M059J (cell line): ENCODE measurements at regions not wholly inside any gene's neighbourhood (a gene's known extent, or its start where the extent isn't known, plus 50 kb on each side); places are given as distances from the start of the nearest gene placed in this dataset.
"Not testable (repeated sequence)": the region's sequence is repeated elsewhere in the genome, so short reads cannot be mapped to it uniquely, and the experiment has no call there.

ENCODE experiments used
- DNase-seq: peaks from one replicate; pipeline ENCODE4 v3.0.0-alpha.2; 2012; ENCODE audit warnings: low read depth

GRCh38 chr1:163472651-163473248 is 151.0 kb downstream of the NUF2 start:
- DNase-seq = no peak

GRCh38 chr1:163477276-163477830 is 155.6 kb downstream of the NUF2 start:
- DNase-seq = no peak

GRCh38 chr1:163498391-163499330 is 176.9 kb downstream of the NUF2 start:
- DNase-seq = not testable (repeated sequence)

- DNase-seq = no peak
Measured at GRCh38 chr1:163504331-163504978, 182.7 kb downstream of the NUF2 start.

GRCh38 chr1:163509114-163509513 is 187.4 kb downstream of the NUF2 start:
- DNase-seq = peak; percentile 1

- no peak for DNase-seq
Measured at GRCh38 chr1:163512349-163512989, 190.7 kb downstream of the NUF2 start.

GRCh38 chr1:163523375-163524029 is 201.7 kb downstream of the NUF2 start:
- no peak for DNase-seq

GRCh38 chr1:163528710-163529348 is 207.1 kb downstream of the NUF2 start:
- peak; percentile 20 for DNase-seq

- DNase-seq = no peak
Measured at GRCh38 chr1:163531345-163531744, 209.6 kb downstream of the NUF2 start.

- DNase-seq = no peak
Measured at GRCh38 chr1:163535401-163535800, 213.6 kb downstream of the NUF2 start.

- peak; percentile 18 for DNase-seq
Measured at GRCh38 chr1:163535807-163536206, 214.1 kb downstream of the NUF2 start.

GRCh38 chr1:163537809-163538208 is 216.1 kb downstream of the NUF2 start:
- DNase-seq = no peak

- no peak for DNase-seq
Measured at GRCh38 chr1:163538667-163539066, 216.9 kb downstream of the NUF2 start.

- no peak for DNase-seq
Measured at GRCh38 chr1:163540727-163541126, 219.0 kb downstream of the NUF2 start.

- no peak for DNase-seq
Measured at GRCh38 chr1:163544441-163544840, 222.7 kb downstream of the NUF2 start.

GRCh38 chr1:163558162-163558561 is 236.4 kb downstream of the NUF2 start:
- DNase-seq = no peak

GRCh38 chr1:163561580-163562295 is 240.0 kb downstream of the NUF2 start:
- peak; percentile 5 for DNase-seq

- no peak for DNase-seq
Measured at GRCh38 chr1:163562355-163562754, 240.6 kb downstream of the NUF2 start.

- DNase-seq = no peak
Measured at GRCh38 chr1:163565166-163565565, 243.4 kb downstream of the NUF2 start.

- no peak for DNase-seq
Measured at GRCh38 chr1:163570071-163570470, 248.3 kb downstream of the NUF2 start.
